Smooth muscle cell (in vitro differentiated cells): ENCODE measurements at regions not wholly inside any gene's neighbourhood (a gene's known extent, or its start where the extent isn't known, plus 50 kb on each side); places are given as distances from the start of the nearest gene placed in this dataset.

ENCODE experiments used
- DNase-seq: peaks from one replicate; lab custom pipeline; 2025; ENCODE audit not compliant: unreplicated experiment; lab: John Stamatoyannopoulos, UW
- H2AFZ ChIP-seq: fragments of 200-600 bp; sonication (generic); 2 replicates; pipeline ENCODE4 v1.6.0; 2016; ENCODE audit warnings: antibody characterized with exemption, low read depth, mild to moderate bottlenecking
- H3F3A ChIP-seq: fragments of 200-600 bp; sonication (generic); 2 replicates; pipeline ENCODE4 v1.6.0; 2017; ENCODE audit warnings: antibody characterized with exemption, low read depth
- H3K27ac ChIP-seq: fragments of 200-600 bp; sonication (generic); 2 replicates; pipeline ENCODE4 v1.5.1; 2016; ENCODE audit warnings: low read depth, mild to moderate bottlenecking
- H3K27me3 ChIP-seq: fragments of 200-600 bp; sonication (generic); 2 replicates; pipeline ENCODE4 v1.6.1; 2016; ENCODE audit warnings: low read depth, mild to moderate bottlenecking
- H3K36me3 ChIP-seq: fragments of 200-600 bp; sonication (generic); 2 replicates; pipeline ENCODE4 v1.5.1; 2016; ENCODE audit warnings: low read depth
- H3K4me1 ChIP-seq: fragments of 200-600 bp; sonication (generic); 2 replicates; pipeline ENCODE4 v1.5.1; 2016; ENCODE audit warnings: low read depth
- H3K4me2 ChIP-seq: fragments of 200-600 bp; sonication (generic); 2 replicates; pipeline ENCODE4 v1.6.0; 2016; ENCODE audit warnings: mild to moderate bottlenecking
- H3K4me3 ChIP-seq: fragments of 200-600 bp; sonication (generic); 2 replicates; pipeline ENCODE4 v1.5.1; 2016; ENCODE audit warnings: mild to moderate bottlenecking
- H3K79me2 ChIP-seq: fragments of 200-600 bp; sonication (generic); 2 replicates; pipeline ENCODE4 v1.6.0; 2016; ENCODE audit warnings: low read depth, mild to moderate bottlenecking
- H3K9ac ChIP-seq: fragments of 200-600 bp; sonication (generic); 2 replicates; pipeline ENCODE4 v1.6.0; 2016; ENCODE audit warnings: low read depth
- H3K9me3 ChIP-seq: fragments of 200-600 bp; sonication (generic); replicated peaks from 2 replicates; pipeline ENCODE4 v1.5.1; 2016; ENCODE audit warnings: low read depth
- H4K20me1 ChIP-seq: fragments of 200-600 bp; sonication (generic); 2 replicates; pipeline ENCODE4 v1.6.0; 2016; ENCODE audit warnings: low read depth
- WGBS: methylation state at CpG from one replicate; pipeline ENCODE4 v1.1.7; 2016; ENCODE audit warnings: low lambda C conversion rate; 5-methylcytosine and 5-hydroxymethylcytosine counted together
- TF ChIP-seq, protein P1 (sequence below): fragments of 200-600 bp; sonication (generic); IDR thresholded peaks from 2 replicates; pipeline ENCODE4 v1.5.1; 2017; ENCODE audit warnings: borderline replicate concordance, mild to moderate bottlenecking, antibody characterized with exemption; ENCODE audit not compliant: insufficient read depth, poor library complexity, severe bottlenecking

DNA sequence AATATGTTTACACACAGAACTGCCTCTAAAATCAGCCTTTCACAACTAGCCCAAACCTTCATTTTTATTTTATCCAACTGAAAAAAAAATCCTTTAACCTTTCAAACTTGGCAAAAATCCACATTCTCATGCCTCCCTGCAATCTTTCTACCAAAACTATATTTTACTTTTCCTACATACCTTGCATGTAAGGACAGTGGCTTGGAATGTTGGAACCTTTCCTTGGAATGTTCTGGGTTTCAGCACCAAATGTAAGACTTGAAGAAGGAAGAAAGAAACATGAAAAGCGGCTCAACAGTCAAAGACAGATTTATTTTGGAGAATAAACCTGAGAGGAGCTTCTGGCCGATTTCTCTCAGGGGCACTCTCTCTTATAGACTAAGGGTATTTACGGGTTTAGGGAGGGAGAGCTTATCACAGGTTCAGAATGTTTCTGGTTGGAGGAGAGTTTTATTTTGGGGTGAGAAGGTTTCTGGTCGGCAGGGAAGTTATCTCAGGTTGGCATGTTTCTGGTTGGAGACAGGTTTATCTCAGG is 79.7 kb downstream of the RRM2 start:
- Histone ChIP-seq H3K36me3 (no peaks in the 10 kb centered on the region), H3K79me2 (no peaks in the 10 kb centered on the region), H3K4me2 (no peak overlapping the region), H3K4me1 (peaks cover 22% of the 10 kb centered on the region), H3F3A (no peaks in the 10 kb centered on the region), H2AFZ (no peak overlapping the region), H3K4me3 (no peak overlapping the region), H3K9ac (no peak overlapping the region), H3K9me3 (no peaks in the 10 kb centered on the region), H4K20me1 (no peaks in the 10 kb centered on the region), H3K27ac (no peak overlapping the region), H3K27me3 (no peaks in the 10 kb centered on the region)
- DNase-seq: no peak
- TF ChIP-seq, protein P1, sequence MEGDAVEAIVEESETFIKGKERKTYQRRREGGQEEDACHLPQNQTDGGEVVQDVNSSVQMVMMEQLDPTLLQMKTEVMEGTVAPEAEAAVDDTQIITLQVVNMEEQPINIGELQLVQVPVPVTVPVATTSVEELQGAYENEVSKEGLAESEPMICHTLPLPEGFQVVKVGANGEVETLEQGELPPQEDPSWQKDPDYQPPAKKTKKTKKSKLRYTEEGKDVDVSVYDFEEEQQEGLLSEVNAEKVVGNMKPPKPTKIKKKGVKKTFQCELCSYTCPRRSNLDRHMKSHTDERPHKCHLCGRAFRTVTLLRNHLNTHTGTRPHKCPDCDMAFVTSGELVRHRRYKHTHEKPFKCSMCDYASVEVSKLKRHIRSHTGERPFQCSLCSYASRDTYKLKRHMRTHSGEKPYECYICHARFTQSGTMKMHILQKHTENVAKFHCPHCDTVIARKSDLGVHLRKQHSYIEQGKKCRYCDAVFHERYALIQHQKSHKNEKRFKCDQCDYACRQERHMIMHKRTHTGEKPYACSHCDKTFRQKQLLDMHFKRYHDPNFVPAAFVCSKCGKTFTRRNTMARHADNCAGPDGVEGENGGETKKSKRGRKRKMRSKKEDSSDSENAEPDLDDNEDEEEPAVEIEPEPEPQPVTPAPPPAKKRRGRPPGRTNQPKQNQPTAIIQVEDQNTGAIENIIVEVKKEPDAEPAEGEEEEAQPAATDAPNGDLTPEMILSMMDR: no peak
- 67% methylated on average over 4 of the region's 4 CpGs for WGBS

DNA sequence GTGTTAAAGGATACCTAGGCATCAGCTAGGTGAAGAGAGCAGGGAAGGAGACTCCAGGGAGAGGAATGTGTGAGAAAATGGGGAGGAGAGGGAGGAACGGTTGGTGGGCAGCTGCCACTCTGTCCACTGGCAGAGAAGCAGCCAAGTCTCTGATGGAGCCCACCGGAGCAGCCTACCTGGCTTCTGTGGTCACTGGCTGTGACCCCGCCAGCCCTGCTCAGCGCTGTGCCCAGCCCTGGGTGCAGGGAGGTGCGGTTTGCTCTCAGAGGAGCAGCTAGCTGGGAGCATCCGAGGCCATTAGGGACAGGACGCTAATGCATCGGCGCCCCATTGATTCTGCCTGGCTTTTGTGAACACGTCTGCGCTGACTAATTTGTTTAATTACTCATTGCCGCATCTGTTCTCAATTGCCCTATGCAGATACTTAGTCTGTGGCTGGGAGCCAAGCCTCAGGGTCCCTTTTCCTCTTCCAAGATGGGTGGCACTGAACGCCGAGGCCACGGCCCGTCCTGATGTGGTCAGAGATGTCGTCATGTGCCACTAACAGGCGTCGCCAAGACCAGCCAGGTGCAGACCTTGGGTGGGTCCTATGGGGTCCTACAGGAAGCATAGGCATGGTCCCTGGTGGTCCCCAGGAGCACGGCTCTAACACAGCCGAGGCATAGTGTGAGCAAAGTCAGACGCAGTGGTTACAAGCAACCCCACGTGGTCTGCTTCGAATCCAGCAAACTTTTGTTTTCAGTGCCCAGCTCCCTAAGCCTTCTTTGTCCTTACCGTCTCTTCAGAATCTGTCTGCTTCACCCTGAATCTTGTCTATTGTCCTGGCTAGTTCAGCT is 82.0 kb downstream of the RRM2 start:
- Histone ChIP-seq H3K4me2 (no peak overlapping the region), H3K27me3 (no peaks in the 10 kb centered on the region), H3K9ac (no peak overlapping the region), H2AFZ (no peak overlapping the region), H3K79me2 (no peaks in the 10 kb centered on the region), H3K4me1 (peaks cover 22% of the 10 kb centered on the region), H3K4me3 (no peak overlapping the region), H3F3A (no peaks in the 10 kb centered on the region), H4K20me1 (no peaks in the 10 kb centered on the region), H3K36me3 (no peaks in the 10 kb centered on the region), H3K9me3 (no peaks in the 10 kb centered on the region), H3K27ac (no peak overlapping the region)
- DNase-seq: no peak
- WGBS: 78% methylated on average over 25 of the region's 25 CpGs
- TF ChIP-seq, protein P1: no peak

GRCh38 chr2:10205162-10205475 is 82.6 kb downstream of the RRM2 start:
- H4K20me1 ChIP-seq: no peaks in the 10 kb centered on the region
- no peaks in the 10 kb centered on the region for H3K27me3 ChIP-seq
- no peaks in the 10 kb centered on the region for H3K79me2 ChIP-seq
- H3F3A ChIP-seq: no peaks in the 10 kb centered on the region
- H3K4me2 ChIP-seq: no peak overlapping the region
- TF ChIP-seq, protein P1: no peak
- H3K9me3 ChIP-seq: no peaks in the 10 kb centered on the region
- no peak overlapping the region for H3K9ac ChIP-seq
- no peak for DNase-seq
- no peaks in the 10 kb centered on the region for H3K36me3 ChIP-seq
- no peak overlapping the region for H2AFZ ChIP-seq
- peaks cover 22% of the 10 kb centered on the region for H3K4me1 ChIP-seq
- no peak overlapping the region for H3K4me3 ChIP-seq
- 93% methylated on average over 9 of the region's 9 CpGs for WGBS
- H3K27ac ChIP-seq: no peak overlapping the region

DNA sequence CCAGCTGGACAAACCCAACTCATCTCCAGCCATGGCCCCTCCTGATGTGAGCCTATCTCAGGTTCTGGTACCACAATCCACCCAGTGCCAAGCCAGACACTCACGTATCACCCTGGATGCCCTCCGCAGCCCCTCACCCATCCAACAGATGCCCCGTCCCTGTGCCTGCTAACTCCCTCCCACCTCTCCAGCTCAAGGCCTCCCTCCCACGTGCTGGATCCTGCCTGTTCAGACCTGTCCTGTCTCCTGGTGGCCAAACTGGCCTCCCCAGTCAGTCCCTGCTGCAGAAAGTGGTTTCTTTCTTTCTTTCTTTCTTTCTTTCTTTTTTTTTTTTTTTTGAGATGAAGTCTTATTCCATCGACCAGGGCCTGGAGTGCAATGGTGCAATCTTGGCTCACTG is 86.2 kb downstream of the RRM2 start:
- H3K9ac ChIP-seq: no peak overlapping the region
- TF ChIP-seq, protein P1: no peak
- H3K79me2 ChIP-seq: no peaks in the 10 kb centered on the region
- no peak overlapping the region for H3K4me2 ChIP-seq
- no peak overlapping the region for H3K27ac ChIP-seq
- H4K20me1 ChIP-seq: no peaks in the 10 kb centered on the region
- no peaks in the 10 kb centered on the region for H3K36me3 ChIP-seq
- WGBS: 82% methylated on average over 5 of the region's 5 CpGs
- H3K4me1 ChIP-seq: peaks cover 14% of the 10 kb centered on the region
- H3K9me3 ChIP-seq: no peaks in the 10 kb centered on the region
- no peak overlapping the region for H3K4me3 ChIP-seq
- DNase-seq: no peak
- no peaks in the 10 kb centered on the region for H3K27me3 ChIP-seq
- H2AFZ ChIP-seq: no peak overlapping the region
- no peaks in the 10 kb centered on the region for H3F3A ChIP-seq
